D341Med (cell line): ENCODE measurements at regions not wholly inside any gene's neighbourhood (a gene's known extent, or its start where the extent isn't known, plus 50 kb on each side); places are given as distances from the start of the nearest gene placed in this dataset.
"Not testable (repeated sequence)": the region's sequence is repeated elsewhere in the genome, so short reads cannot be mapped to it uniquely, and the experiment has no call there.

ENCODE experiments used
- DNase-seq: peaks from one replicate; pipeline ENCODE4 v3.0.0; 2012; ENCODE audit warnings: low spot score

DNA sequence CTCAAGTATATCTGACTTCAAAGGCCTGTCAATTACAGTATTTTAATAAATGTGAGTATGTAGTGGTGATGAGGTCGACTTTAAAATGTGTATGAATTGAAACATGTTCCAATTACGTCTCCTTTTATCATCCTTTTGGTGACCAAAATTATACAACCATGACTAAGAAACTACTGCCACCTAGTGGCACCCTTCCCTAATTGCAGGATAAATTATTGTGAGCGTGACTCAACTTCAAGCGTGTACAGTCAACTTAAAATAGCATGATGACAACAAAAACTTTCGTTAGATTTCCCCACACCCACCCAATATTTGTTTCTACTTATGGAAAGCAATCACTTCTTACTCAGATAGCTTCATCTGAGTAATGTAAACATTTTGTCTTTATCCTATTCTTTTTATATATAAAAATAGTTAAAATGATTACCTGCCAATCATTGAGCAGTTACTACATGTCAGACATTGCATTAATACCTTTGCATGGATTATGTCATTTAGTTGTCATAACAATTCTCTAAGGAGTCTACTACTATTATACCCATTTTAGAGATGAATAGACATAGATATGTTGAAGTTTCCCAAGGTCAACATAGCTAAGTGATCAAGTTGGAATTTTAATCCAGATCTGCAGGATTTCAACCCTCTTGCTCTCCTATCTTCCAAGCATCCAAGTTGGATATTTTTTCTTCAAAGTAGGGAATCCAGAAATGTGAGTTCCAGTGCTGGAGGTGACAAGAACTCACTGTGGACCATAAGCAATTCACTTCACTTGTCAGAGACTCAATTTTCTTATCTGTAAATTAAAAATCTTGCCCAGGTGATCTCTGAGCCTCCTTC lies 106.0 kb downstream of the MEX3B start:
- peak; percentile 41 for DNase-seq

DNA sequence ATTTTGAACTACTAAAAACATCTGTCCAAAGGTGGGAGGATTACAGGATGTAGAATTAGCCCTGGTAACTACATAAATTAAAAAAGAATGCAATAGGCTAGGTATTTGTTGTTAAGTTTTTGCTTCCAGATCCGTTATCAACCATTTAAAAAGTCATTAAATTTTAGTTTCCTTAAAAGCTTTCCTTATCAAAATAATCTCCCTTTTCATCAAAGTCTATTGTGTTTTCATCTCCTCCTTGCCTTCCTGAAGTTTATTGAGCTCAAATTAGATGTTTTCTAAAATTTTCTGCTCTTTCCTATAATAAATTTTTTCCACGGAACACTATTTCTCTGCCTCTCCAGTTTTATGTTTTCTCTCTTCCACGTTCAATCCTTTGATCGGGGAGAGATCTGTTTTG lies 108.6 kb downstream of the MEX3B start:
- no peak for DNase-seq

DNA sequence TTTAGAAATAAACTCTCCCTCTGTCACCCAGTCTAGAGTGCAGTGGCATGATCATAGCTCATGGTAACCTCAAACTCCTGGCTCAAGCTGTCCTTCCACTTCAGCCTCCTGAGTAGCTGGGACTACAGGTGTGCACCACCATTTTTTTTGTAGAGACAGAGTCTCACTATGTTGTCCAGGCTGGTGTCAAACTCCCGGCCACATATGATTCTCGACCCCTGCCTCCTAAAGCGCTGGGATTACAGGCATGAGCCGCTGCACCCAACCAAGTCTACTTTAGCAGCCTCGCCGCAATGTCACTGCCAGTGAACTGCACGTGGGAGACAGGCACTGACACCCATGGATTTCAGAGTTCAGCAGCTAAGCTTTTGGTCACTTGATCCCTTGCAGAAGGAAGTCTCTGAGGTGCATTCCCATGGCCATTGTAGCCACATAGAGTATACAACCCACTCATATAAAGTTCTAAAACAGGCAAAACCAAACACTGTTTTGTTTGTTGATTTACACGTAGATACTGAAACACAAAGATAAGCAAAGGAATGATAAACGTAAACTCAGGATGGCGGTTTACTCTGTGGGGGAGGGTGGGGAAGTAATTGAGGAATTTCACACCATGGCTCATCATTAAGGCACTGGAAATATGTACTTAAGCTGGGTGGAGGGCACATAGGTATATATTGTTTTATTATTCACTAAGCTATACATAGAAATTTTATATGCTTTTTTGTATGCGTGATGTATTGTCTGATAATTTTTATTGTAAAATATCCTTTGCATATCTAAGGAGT lies 115.0 kb downstream of the MEX3B start:
- no peak for DNase-seq

DNA sequence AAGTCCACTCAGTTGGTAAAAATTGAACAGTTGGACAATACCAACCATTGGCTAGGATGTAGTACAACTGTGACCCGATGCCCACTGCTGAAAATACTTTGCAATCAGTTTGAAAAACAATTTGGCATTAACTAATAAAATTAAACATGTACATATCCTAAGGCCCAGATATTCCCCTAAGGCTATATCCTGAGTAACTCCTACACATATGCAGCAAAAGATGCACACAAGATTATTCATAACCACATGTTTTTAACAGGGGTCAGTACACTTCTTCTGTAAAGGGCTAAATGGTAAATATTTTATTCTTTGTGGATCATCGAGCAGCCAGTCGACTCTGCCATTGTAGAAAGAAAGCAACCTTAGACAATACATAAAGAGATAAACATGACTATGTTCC lies 116.3 kb downstream of the MEX3B start:
- DNase-seq, result no peak

DNA sequence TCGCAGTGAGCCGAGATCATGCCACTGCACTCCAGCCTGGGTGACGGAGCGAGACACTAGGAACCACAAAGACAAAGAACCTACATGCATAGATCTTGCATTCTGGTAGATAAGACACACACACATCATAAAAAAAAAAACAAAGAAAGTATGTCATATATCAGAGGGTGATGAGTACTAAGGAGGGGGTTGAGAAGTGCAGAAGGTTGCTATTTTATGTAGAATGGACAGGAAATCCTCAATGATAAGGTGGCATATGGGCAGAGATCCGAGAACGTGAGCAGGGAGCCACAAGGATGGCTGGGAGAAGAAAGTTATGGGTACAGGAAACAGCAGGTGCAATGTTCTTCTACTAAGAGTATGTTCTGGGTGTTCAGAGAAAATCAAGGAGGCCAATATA lies 118.8 kb downstream of the MEX3B start:
- no peak for DNase-seq

DNA sequence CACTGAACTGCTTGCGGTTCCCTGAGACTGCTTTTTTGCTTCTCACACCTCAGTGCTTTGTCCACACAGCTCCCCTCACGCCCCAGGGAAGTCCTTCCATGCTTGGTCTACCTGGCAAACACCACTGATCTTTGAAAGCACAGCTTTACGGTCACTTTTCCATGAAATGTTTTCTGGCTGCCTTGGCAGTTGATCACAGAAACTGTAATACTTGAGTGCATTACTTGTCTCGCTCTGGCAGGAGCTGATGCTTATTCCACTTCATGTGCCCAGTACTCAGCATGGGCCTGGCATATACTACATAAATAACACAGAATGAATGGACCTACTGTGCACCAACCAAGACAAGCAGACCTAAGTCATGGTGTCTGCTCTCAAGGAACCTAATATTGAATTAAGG lies 121.1 kb downstream of the MEX3B start:
- no peak for DNase-seq

DNA sequence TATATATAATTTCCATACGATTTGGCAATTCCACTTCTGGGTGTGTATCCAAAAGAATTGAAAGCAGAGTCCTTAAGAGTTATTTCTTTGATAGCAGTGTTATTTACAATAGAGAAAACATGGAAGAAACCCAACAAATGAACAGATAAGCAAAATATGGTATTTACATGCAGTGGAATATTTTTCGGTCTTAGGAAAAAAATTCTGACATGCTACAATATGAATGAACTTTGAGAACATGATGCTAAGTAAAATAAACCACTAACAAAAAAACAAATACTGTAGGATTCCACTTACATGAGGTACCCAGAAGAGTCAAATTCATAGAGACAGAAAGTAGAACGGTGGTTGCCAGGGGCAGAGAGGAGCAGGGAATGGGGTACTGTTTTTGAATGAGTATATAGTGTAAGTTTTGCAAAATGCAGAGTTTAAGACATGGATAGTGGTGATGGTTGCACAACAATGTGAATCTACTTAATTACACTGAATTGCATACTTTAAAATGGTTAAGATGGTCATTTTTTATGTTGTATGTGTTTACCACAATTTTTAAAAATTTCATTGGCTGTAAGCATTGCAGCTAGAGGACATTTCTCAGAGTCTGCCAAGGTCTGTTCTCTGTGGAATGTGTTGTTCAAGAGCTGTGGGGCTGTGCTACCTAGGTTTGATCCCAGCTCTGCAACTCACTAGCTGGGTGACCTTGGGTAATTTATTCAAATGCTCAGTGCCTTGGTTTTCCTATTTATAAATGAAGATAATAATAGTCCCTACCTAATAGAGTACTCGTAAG lies 122.1 kb downstream of the MEX3B start:
- no peak for DNase-seq

DNA sequence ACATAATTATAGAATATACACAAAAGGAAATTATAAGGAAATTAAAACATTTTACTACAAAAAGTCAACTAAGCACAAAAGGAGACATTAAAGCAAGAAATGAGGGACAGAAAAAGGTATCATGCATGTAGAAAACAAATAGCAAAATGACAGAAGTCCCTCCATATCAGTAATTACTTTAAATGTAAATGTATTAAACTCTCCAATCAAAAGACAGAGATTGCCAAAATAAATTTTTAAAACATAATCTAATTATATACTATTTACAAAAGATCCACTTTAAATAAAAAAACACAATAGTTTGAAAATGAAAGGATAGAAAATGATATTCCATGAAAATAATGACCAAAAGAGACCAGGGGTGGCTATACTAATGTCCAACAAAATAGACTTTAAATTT lies 123.7 kb downstream of the MEX3B start:
- no peak for DNase-seq

DNA sequence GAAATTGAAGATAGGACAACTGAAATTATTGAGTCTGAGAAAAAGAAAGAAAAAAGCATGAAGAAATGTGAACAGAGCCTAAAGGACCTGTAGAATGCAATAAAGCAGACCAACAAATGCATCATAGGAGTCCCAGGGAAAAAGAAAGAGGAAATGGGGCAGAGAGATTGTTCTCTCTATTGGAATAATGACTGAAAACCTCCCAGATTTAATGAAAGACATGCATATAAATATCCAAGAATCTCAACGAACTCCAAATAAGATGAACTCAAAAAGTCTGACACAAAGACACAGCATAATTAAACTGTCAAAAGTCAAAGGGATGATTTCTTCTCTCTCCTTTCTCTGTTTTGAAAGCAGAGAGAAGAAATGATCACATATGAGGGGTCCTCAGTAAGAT lies 124.7 kb downstream of the MEX3B start:
- no peak for DNase-seq

DNA sequence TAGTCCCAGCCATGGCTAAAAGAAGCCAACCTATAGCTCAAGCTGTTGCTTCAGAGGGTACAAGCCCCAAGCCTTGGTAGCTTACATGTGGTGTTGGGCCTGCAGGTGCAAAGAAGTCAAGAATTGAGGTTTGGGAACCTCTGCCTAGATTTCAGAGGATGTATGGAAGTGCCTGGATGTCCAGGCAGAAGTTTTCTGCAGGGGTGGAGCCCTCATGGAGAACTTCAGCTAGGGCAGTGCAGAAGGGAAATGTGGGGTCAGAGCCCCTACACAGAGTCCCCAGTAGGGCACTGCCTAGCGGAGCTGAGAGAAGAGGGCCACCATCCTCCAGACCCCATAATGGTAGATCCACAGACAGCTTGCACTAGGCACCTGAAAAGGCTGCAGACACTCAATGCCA lies 127.1 kb downstream of the MEX3B start:
- not testable (repeated sequence) for DNase-seq

DNA sequence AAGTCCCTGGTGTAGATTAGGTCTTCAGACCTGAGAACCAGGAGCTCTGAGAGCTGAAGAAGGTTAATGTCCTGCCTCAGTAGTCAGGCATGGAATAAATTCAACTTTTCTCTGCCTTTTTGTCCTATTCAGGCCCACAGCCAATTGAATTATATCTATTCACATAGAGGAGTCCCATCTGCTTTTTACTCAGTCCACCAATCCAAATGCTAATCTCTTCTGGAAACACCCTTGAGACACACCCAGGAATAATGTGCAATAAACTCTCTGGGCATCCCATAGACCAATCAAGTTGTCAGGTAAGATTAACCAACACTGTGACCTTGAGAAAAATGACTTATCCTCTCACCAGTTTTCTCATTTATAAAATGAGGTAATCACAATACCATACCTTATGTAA lies 129.4 kb downstream of the MEX3B start:
- no peak for DNase-seq

DNA sequence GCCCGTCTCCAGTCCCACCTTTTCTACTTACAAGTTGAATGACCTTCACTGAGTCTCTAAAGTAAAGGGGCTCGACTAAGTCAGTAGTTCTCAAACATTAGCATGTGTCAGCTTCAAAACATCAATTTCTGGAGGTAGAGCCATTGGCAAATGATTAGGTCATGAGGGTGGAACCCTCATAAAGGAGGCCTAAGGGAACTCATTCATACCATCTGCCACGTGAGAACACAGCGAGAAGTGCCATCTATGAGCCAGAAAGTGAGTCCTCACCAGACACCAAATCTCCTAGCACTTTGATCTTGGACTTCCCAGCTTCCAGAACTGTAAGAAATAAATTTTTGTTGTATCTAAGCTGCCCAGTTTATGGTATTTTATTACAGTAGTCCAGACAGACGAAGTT lies 129.8 kb downstream of the MEX3B start:
- DNase-seq, result no peak

DNA sequence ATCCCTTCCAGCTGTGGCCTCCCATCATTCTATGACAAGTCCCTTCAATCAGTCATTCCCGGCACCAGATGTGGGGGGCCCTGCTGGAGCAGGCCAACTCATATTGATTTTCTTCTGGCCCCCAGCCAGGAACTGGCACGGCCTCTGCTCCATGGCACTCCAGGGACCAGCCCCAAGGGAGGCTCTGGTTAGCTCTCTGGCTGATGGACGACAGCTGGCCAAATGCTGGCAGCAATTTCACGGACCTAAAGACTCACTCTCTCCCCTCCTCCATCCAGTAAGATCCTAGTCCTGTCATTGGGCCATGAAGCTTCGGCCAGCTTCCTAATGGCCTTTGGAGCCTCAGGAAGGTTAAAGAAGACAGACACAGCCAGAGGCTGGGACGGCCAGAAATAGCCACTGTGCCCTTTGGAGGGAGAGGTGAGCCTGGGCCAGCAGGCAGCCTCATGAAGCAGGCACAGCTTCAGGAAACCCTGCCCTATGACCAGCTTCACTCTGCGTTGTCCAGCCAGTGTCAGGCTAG lies 131.0 kb downstream of the MEX3B start:
- no peak for DNase-seq

DNA sequence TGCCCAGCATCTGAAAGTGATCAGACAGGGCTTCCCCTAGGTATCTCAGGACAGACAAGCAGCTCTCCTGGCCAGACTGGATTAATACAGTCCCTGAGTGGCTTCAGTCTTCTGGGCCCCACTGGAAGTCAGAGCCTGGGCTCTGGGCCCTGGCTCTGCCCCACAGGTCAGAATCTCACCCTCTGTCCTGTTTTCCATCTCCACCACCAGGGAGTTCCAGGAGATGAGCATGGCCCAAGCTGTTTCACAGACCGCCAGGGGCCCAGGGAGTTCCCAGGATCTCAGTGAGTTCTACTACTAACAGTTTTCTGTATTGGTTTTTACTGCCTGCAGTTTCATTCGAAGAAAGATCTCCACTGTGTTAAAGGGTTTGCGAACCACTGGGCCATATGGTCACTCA lies 131.5 kb downstream of the MEX3B start:
- no peak for DNase-seq

DNA sequence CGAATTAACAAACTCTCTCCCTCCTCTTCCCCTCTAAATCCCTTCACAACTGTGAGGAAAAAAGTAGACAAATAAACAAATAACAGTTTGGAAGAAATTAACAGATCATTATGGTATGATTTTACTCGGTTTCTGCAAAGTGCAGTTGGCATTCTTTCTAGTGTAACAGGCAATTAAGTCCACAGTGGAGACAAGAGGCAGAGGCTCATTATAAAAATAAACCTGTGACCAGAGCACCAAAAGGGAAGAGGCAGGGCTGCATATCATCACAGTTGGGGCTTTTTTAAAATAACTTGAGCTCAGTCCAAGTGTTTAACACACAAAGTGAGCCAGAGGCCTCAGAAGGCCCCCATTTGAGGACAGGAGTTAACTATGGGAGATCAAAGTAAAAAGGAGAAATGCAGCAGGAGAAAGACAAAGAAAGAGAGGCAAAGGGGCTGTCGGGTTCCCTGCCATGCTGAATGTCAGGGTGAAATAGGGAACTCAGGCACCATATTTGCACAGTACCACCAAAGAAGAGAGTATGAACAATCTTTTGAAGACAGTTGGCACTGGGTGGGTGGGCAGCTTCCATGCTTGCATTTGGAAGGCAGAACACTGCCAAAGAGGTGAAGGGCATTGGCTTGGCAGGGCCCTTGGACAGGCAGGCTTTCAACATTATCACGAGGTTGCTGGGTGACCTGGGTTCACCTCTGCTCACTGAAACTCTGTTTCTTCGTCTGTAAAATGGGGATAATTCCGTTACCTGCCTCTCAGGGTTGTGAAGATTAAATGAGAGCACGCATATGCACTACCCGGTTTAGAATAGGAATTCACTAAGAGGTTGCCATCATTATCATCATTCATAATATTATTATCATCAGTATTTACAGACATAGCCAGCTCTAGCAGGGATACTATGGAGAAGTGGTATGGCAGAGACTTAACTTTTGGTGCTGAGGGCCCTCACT lies 134.5 kb downstream of the MEX3B start:
- no peak for DNase-seq

DNA sequence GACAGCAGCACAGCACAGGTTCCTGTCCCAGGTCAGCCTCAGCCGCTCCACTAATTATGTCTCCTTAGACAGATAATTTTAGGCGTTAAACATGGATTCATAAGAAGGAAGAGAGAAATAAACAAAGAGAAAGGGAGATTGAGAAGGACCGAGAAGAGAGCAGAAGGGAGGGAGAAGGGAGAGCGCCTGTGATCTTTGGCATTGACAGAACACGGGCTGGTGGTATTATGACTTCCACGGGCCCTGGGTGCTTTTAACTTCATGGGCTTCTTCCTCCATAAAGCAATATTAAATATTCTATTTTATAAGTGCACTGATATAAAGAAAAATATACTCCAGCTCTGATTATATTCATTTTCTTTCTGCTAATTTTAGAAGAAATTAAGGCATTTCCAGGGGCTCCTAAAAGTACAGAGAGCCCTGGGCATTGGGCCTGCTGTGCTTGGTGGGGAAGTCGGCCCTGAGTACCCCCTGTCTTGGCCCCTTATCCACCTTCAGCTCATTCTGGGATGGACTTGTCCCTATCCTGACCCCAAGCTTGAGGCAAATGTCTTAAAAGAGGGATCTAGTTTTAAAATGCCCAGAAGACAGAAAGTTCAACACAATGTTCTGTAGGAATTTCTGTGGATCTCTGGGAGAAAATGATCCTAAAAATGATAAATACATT lies 135.3 kb downstream of the MEX3B start:
- DNase-seq, result no peak

DNA sequence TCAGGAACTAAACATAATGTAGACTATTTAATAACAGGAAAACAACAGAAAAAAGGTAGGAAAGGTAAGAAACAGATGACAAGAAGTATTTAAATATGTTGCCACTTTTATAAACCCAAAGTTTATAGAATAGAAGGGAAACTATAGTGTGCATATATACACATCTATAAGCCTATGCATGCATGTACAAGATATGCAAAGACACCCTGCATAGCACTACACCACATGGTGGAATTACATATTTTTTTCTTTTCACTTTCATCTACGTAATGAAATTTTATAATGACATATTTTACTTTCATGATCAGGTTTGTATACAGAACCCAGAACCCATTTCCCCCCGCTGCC lies 136.8 kb downstream of the MEX3B start:
- DNase-seq, result no peak

DNA sequence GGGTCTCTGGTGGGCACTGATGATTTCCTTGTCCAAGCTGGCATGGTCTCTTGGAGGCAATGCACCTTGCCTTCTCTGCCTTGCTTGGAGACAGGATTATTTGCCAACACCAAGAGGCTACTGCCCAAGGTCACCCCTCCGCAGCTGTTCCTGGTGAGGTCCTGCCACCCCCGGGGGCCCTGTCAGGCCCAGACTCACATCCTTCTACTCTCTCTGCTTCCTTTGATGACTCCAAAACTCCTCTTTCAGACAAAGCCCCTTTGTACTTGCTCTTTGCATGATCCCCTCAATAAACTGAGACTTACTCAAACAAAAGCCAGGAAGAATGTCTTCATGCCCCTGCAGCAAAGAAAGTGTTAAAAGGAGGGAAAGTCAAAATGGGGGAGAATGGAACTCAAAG lies 137.7 kb downstream of the MEX3B start:
- no peak for DNase-seq

DNA sequence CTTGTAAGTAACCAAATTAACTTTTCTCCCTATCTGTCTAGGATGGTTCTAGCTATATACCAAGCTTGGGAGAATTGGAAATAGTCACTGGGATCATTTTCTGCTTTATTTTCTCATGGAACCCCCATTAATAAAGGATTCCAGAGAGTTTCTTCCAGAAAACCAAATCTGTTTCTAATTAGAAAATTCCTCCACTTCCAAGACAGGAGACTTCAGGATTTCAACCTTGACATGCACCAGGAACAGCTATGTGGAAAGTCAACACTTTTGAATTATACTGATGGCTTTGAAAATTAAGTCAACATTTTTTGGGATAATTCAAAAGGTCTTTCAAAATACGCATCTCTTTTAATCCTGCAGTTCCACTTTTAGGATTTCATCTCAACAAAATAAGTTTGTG lies 138.3 kb downstream of the MEX3B start:
- no peak for DNase-seq

DNA sequence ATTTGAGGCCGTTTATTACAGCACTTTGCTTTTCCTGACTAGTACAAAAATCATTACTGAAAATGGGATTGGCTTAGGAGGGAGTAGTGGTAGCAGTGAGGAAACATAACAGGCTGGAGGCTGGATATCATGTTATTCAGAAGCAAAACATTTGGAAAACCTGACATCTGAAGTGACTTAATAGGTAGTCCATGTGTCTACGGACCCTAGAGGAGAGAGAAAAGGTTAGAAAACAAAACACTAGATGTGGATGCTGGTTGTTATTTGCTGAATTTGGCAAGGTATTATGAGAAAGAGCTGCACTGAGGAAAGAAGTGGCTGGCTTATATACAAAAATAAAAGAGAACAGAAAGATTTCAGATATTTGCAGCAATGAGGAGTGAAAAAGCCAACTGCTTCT lies 139.9 kb downstream of the MEX3B start:
- DNase-seq, result no peak

DNA sequence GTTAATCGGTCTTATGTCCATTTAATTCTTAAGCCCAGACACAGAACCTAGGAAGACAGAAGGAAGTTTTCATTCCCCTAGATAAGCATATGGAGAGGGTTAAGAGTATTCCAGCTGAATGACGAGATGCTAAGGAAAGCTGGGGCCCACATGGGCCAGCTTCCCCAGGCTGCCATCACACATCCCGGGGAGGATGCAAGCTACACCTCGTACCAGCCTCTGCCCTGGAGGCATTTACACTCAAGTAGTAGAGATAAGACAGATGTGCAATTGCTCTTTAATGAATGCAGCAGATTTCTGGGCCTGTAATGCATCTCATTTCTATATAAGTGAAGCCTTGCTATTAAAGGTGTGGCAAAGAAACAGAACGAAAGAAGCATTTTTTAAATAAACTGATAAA lies 144.5 kb downstream of the MEX3B start:
- DNase-seq, result no peak
